Suprapubic skin (tissue), 4 donors: ENCODE measurements at regions not wholly inside any gene's neighbourhood (a gene's known extent, or its start where the extent isn't known, plus 50 kb on each side); places are given as distances from the start of the nearest gene placed in this dataset.

ENCODE experiments used
- DNase-seq, 2 donors: peaks; one replicate each; pipeline ENCODE4 v3.0.0-alpha.2; 2019; ENCODE audit warnings: low spot score in 2 of 2
- H3K27ac ChIP-seq: fragments of 200-600 bp; sonication (generic); one replicate; pipeline ENCODE4 v1.5.1; 2019
- H3K27me3 ChIP-seq: fragments of 200-600 bp; sonication (generic); one replicate; pipeline ENCODE4 v1.5.1; 2019
- H3K36me3 ChIP-seq: fragments of 200-600 bp; sonication (generic); one replicate; pipeline ENCODE4 v1.5.1; 2019
- H3K4me1 ChIP-seq: fragments of 200-600 bp; sonication (generic); one replicate; pipeline ENCODE4 v1.5.1; 2019
- H3K4me3 ChIP-seq: fragments of 200-600 bp; sonication (generic); one replicate; pipeline ENCODE4 v1.5.1; 2019; ENCODE audit warnings: mild to moderate bottlenecking
- H3K9me3 ChIP-seq: fragments of 200-600 bp; sonication (generic); one replicate; pipeline ENCODE4 v1.5.1; 2019
- EP300 ChIP-seq: sonication (generic); formaldehyde crosslinking; IDR thresholded peaks from one replicate; pipeline ENCODE4 v1.6.1; 2017; ENCODE audit warnings: antibody characterized with exemption
- POLR2A ChIP-seq, 2 donors: fragments of 450-650 bp; IDR thresholded peaks; one replicate each; pipeline ENCODE4 v1.6.1; 2017; ENCODE audit warnings: antibody characterized with exemption in 2 of 2, mild to moderate bottlenecking in 2 of 2, moderate library complexity in 2 of 2
- POLR2AphosphoS5 ChIP-seq, 3 donors: sonication (generic); formaldehyde crosslinking; IDR thresholded peaks; one replicate each; pipeline ENCODE4 v1.6.1; 2017; ENCODE audit warnings: antibody characterized with exemption in 3 of 3
- WGBS: methylation state at CpG from one replicate; pipeline ENCODE4 v1.1.5; 2018; 5-methylcytosine and 5-hydroxymethylcytosine counted together
- TF ChIP-seq, protein P1 (sequence below), 2 donors: fragments of 200-600 bp in 1 of 2; fragments of 450-650 bp in 1 of 2; sonication (generic) in 1 of 2; IDR thresholded peaks; one replicate each; pipeline ENCODE4 v1.5.1; 2016 to 2019; ENCODE audit warnings: antibody characterized with exemption in 2 of 2, mild to moderate bottlenecking in 1 of 2, moderate library complexity in 1 of 2

DNA sequence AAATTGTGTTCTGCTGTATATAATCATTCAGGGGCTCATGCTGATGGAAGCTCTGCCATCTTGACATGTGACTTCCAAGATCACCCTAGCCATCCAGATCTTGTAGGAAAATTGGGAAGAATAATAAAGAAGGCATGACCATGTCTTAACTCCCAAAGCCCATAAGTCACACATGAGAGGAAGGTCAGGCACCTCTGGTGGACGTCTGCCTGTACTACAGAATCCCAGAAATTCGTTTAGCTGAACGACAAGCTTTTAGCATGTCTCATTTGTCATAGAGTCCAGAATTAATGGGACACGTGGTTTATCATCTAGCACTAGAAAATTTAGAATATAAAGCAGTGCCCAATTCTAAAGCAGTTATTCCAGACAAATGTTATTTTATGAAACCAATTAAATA lies 212.7 kb downstream of the CENPC start:
- DNase-seq: no peak
- Histone ChIP-seq H3K9me3 (no peaks in the 10 kb centered on the region), H3K27me3 (no peaks in the 10 kb centered on the region), H3K4me1 (no peaks in the 10 kb centered on the region), H3K4me3 (no peak overlapping the region), H3K36me3 (no peaks in the 10 kb centered on the region), H3K27ac (no peak overlapping the region)
- WGBS: 34% methylated on average over 4 of the region's 4 CpGs
- no peak for TF ChIP-seq POLR2A (IDR thresholded peaks at IDR 0.05)
- no peak for TF ChIP-seq POLR2AphosphoS5 (IDR thresholded peaks at IDR 0.05)
- TF ChIP-seq, protein P1, sequence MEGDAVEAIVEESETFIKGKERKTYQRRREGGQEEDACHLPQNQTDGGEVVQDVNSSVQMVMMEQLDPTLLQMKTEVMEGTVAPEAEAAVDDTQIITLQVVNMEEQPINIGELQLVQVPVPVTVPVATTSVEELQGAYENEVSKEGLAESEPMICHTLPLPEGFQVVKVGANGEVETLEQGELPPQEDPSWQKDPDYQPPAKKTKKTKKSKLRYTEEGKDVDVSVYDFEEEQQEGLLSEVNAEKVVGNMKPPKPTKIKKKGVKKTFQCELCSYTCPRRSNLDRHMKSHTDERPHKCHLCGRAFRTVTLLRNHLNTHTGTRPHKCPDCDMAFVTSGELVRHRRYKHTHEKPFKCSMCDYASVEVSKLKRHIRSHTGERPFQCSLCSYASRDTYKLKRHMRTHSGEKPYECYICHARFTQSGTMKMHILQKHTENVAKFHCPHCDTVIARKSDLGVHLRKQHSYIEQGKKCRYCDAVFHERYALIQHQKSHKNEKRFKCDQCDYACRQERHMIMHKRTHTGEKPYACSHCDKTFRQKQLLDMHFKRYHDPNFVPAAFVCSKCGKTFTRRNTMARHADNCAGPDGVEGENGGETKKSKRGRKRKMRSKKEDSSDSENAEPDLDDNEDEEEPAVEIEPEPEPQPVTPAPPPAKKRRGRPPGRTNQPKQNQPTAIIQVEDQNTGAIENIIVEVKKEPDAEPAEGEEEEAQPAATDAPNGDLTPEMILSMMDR (IDR thresholded peaks at IDR 0.05): peak in 1 of 2 donors; percentile 34
- no peak for TF ChIP-seq EP300

GRCh38 chr4:67328393-67328792 lies 216.9 kb downstream of the CENPC start:
- Histone ChIP-seq H3K27me3 (no peaks in the 10 kb centered on the region), H3K4me1 (no peaks in the 10 kb centered on the region), H3K9me3 (no peaks in the 10 kb centered on the region), H3K36me3 (no peaks in the 10 kb centered on the region), H3K4me3 (no peak overlapping the region), H3K27ac (no peak overlapping the region)
- TF ChIP-seq POLR2AphosphoS5 (IDR thresholded peaks at IDR 0.05) (no peak), POLR2A (IDR thresholded peaks at IDR 0.05) (no peak), EP300 (no peak)
- TF ChIP-seq, protein P1 (IDR thresholded peaks at IDR 0.05): no peak
- 58% methylated on average over 1 of the region's 1 CpG for whole genome bisulfite sequencing
- DNase-seq: no peak

- Histone ChIP-seq H3K27ac (no peak overlapping the region), H3K27me3 (no peaks in the 10 kb centered on the region), H3K4me1 (no peaks in the 10 kb centered on the region), H3K36me3 (no peaks in the 10 kb centered on the region), H3K4me3 (no peak overlapping the region), H3K9me3 (no peaks in the 10 kb centered on the region)
- no peak for DNase-seq
- TF ChIP-seq, protein P1 (IDR thresholded peaks at IDR 0.05): no peak
- TF ChIP-seq POLR2A (IDR thresholded peaks at IDR 0.05) (no peak), EP300 (no peak), POLR2AphosphoS5 (IDR thresholded peaks at IDR 0.05) (no peak)
- 48% methylated on average over 2 of the region's 2 CpGs for WGBS
Measured at GRCh38 chr4:67328018-67328278, 217.4 kb downstream of the CENPC start.

DNA sequence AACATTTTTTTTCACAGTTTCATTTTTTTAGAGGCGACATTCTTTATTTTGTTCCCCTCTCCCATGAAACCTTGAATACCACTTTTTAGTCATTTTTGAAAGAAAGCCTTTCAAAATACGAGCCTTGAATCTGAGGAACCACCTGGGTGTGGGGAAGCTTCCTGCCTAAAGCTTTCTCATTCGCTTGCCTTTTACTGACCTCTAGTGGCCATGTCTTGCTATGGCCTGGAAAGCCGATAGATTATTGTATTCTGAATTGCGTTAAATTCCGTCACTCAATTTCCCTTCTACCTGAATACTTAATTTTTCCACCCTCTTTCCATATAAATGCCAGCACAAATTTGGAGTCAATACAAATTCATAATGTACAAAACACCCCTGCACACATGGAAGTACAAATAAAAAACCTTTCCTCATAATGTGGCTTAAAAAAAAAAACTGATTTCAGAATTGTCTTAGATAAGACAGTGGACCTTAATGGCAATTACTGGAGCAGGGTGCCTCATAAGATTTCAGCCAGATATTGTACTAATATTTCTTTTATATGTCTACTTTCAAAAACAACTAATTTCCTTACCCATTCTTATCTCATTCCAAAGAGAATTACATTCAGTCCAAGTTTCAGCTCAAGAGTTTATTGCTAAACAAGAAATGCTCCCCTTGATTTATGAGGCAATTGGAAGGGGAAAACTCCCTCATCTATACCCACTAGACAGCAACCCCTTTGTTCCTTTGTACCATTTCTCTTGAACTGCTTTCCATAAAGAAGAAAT lies 217.9 kb downstream of the CENPC start:
- TF ChIP-seq, protein P1 (IDR thresholded peaks at IDR 0.05): peak; percentile 48 to 82
- TF ChIP-seq EP300: no peak
- 7% methylated on average over 6 of the region's 6 CpGs for WGBS
- Histone ChIP-seq H3K27ac (no peak overlapping the region), H3K36me3 (no peaks in the 10 kb centered on the region), H3K9me3 (no peaks in the 10 kb centered on the region), H3K27me3 (no peaks in the 10 kb centered on the region), H3K4me3 (no peak overlapping the region), H3K4me1 (no peaks in the 10 kb centered on the region)
- DNase-seq: no peak

DNA sequence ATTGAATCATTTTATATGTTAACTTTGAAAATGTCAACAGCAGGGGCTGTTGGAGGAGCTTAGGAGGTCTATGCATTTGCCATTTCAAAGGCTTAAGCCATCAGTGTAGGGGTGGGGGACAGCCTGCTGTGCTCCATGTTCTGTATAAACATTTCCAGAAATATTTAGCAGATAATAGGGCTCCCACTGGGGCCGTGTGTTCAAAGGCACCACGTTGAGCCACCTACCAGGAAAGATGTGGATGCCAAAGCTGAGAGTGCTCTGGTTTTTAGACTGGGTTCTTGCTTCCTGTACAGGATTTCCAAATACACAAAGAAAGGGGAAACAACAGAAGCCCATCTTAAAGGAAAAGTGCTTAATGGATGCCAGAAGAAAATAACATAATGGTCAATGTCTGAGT lies 219.5 kb downstream of the CENPC start:
- no peaks in the 10 kb centered on the region for H3K9me3 ChIP-seq
- no peak for TF ChIP-seq EP300
- TF ChIP-seq POLR2AphosphoS5 (IDR thresholded peaks at IDR 0.05): no peak
- TF ChIP-seq POLR2A (IDR thresholded peaks at IDR 0.05): no peak
- TF ChIP-seq, protein P1 (IDR thresholded peaks at IDR 0.05): no peak
- H3K36me3 ChIP-seq: no peaks in the 10 kb centered on the region
- no peak overlapping the region for H3K4me3 ChIP-seq
- WGBS: 44% methylated on average over 2 of the region's 2 CpGs
- no peak for DNase-seq
- H3K4me1 ChIP-seq: no peaks in the 10 kb centered on the region
- H3K27ac ChIP-seq: no peak overlapping the region
- H3K27me3 ChIP-seq: no peaks in the 10 kb centered on the region
